HEK293T (cell line): ENCODE measurements at regions not wholly inside any gene's neighbourhood (a gene's known extent, or its start where the extent isn't known, plus 50 kb on each side); places are given as distances from the start of the nearest gene placed in this dataset.

Experiments used
- FOXM1 ChIP-seq: fragments of 450-650 bp; IDR thresholded peaks from 2 replicates; pipeline ENCODE4 v1.6.1; 2017; ENCODE audit warnings: mild to moderate bottlenecking, borderline replicate concordance
- SP1 ChIP-seq: fragments of 450-650 bp; IDR thresholded peaks from 2 replicates; pipeline ENCODE4 v1.6.1; 2017
- SUZ12 ChIP-seq: fragments of 450-650 bp; IDR thresholded peaks from 2 replicates; pipeline ENCODE4 v1.6.1; 2016; ENCODE audit warnings: mild to moderate bottlenecking
- ZNF384 ChIP-seq: fragments of 450-650 bp; IDR thresholded peaks from 2 replicates; pipeline ENCODE4 v1.6.1; 2016

DNA sequence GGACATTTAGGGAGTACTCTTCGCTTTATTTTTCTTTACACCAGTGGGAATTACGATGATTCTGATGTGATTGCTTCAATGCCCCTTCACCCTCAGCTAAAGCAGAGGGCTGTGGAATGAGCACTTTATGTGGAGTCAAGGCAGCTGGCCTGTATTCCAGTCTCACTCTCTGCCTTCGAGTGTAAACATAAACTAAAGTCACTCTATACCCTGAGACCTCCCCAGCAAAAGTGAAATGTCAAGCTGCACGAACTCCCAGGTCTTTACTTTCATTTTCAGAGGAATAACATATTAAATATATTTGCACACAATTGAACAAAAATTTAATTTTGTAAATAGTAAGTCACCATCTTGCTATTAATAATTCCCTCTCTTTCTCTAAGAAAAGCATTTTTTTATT lies 557.1 kb downstream of the DACH1 start:
- TF ChIP-seq SP1 (no peak), FOXM1 (no peak), SUZ12 (no peak), ZNF384 (no peak)
